ENCODE measurements at regions not wholly inside any gene's neighbourhood (a gene's known extent, or its start where the extent isn't known, plus 50 kb on each side); places are given as distances from the start of the nearest gene placed in this dataset.

- WGBS, 2 experiments (ENCODE audit: insufficient coverage in 2 of 2), result 90 to 98% methylated on average over 3 of the region's 3 CpGs
- no peaks in the 10 kb centered on the region for H3K9me3 ChIP-seq (ENCODE audit: control insufficient read depth, low read length)
- H3K4me1 ChIP-seq (ENCODE audit: control insufficient read depth, insufficient read depth, low read length, poor library complexity, severe bottlenecking), result no peaks in the 10 kb centered on the region
- no peaks in the 10 kb centered on the region for H3K36me3 ChIP-seq (ENCODE audit: control insufficient read depth, insufficient read depth, low read length)
- H3K27ac ChIP-seq (ENCODE audit: low read depth, low read length, severe bottlenecking), result no peak overlapping the region
- no peak overlapping the region for H3K4me3 ChIP-seq (ENCODE audit: extremely low read depth, insufficient read depth, low read length, poor library complexity, severe bottlenecking)
Measured at GRCh38 chr14:78103271-78103670, 66.9 kb upstream of the NRXN3 start.

- Histone ChIP-seq H3K9me3 (ENCODE audit: control insufficient read depth, low read length) (no peaks in the 10 kb centered on the region), H3K4me3 (ENCODE audit: extremely low read depth, insufficient read depth, low read length, poor library complexity, severe bottlenecking) (no peak overlapping the region), H3K4me1 (ENCODE audit: control insufficient read depth, insufficient read depth, low read length, poor library complexity, severe bottlenecking) (no peaks in the 10 kb centered on the region), H3K27ac (ENCODE audit: low read depth, low read length, severe bottlenecking) (no peak overlapping the region), H3K36me3 (ENCODE audit: control insufficient read depth, insufficient read depth, low read length) (no peaks in the 10 kb centered on the region)
- WGBS, 2 experiments (ENCODE audit: insufficient coverage in 2 of 2), result 86 to 89% methylated on average over 7 of the region's 7 CpGs
Measured at GRCh38 chr14:78104160-78104559, 66.0 kb upstream of the NRXN3 start.

- no peak overlapping the region for H3K27ac ChIP-seq (ENCODE audit: low read depth, low read length, severe bottlenecking)
- H3K36me3 ChIP-seq (ENCODE audit: control insufficient read depth, insufficient read depth, low read length), result no peaks in the 10 kb centered on the region
- no peak overlapping the region for H3K4me3 ChIP-seq (ENCODE audit: extremely low read depth, insufficient read depth, low read length, poor library complexity, severe bottlenecking)
- H3K4me1 ChIP-seq (ENCODE audit: control insufficient read depth, insufficient read depth, low read length, poor library complexity, severe bottlenecking), result no peaks in the 10 kb centered on the region
- no peaks in the 10 kb centered on the region for H3K9me3 ChIP-seq (ENCODE audit: control insufficient read depth, low read length)
- WGBS, 2 experiments (ENCODE audit: insufficient coverage in 2 of 2), result 83 to 100% methylated on average over 1 of the region's 1 CpG
Measured at GRCh38 chr14:78104655-78105054, 65.5 kb upstream of the NRXN3 start.

- Histone ChIP-seq H3K36me3 (ENCODE audit: control insufficient read depth, insufficient read depth, low read length) (no peaks in the 10 kb centered on the region), H3K27ac (ENCODE audit: low read depth, low read length, severe bottlenecking) (no peak overlapping the region), H3K4me1 (ENCODE audit: control insufficient read depth, insufficient read depth, low read length, poor library complexity, severe bottlenecking) (no peaks in the 10 kb centered on the region), H3K4me3 (ENCODE audit: extremely low read depth, insufficient read depth, low read length, poor library complexity, severe bottlenecking) (no peak overlapping the region), H3K9me3 (ENCODE audit: control insufficient read depth, low read length) (no peaks in the 10 kb centered on the region)
- WGBS, 2 experiments (ENCODE audit: insufficient coverage in 2 of 2), result 76 to 81% methylated on average over 2 of the region's 2 CpGs
Measured at GRCh38 chr14:78106381-78106780, 63.8 kb upstream of the NRXN3 start.

- H3K4me3 ChIP-seq (ENCODE audit: extremely low read depth, insufficient read depth, low read length, poor library complexity, severe bottlenecking), result no peak overlapping the region
- no peak overlapping the region for H3K27ac ChIP-seq (ENCODE audit: low read depth, low read length, severe bottlenecking)
- H3K36me3 ChIP-seq (ENCODE audit: control insufficient read depth, insufficient read depth, low read length), result no peaks in the 10 kb centered on the region
- H3K4me1 ChIP-seq (ENCODE audit: control insufficient read depth, insufficient read depth, low read length, poor library complexity, severe bottlenecking), result no peaks in the 10 kb centered on the region
- H3K9me3 ChIP-seq (ENCODE audit: control insufficient read depth, low read length), result no peaks in the 10 kb centered on the region
Measured at GRCh38 chr14:78107166-78107565, 63.0 kb upstream of the NRXN3 start.

- Histone ChIP-seq H3K4me3 (ENCODE audit: extremely low read depth, insufficient read depth, low read length, poor library complexity, severe bottlenecking) (no peak overlapping the region), H3K27ac (ENCODE audit: low read depth, low read length, severe bottlenecking) (no peak overlapping the region), H3K36me3 (ENCODE audit: control insufficient read depth, insufficient read depth, low read length) (no peaks in the 10 kb centered on the region), H3K4me1 (ENCODE audit: control insufficient read depth, insufficient read depth, low read length, poor library complexity, severe bottlenecking) (no peaks in the 10 kb centered on the region), H3K9me3 (ENCODE audit: control insufficient read depth, low read length) (peaks cover 3% of the 10 kb centered on the region)
- 95 to 100% methylated on average over 2 of the region's 3 CpGs for WGBS, 2 experiments (ENCODE audit: insufficient coverage in 2 of 2)
Measured at GRCh38 chr14:78119440-78119839, 50.7 kb upstream of the NRXN3 start.

Measured in mesodermal cell (in vitro differentiated cells).